KMS-11 (cell line): ENCODE measurements at regions not wholly inside any gene's neighbourhood (a gene's known extent, or its start where the extent isn't known, plus 50 kb on each side); places are given as distances from the start of the nearest gene placed in this dataset.

Experiments
- H2AFZ ChIP-seq: fragments of 200-600 bp; sonication (generic); 2 replicates; pipeline ENCODE4 v1.6.1; 2016; ENCODE audit warnings: antibody characterized with exemption, mixed run types, low read depth
- H3K27ac ChIP-seq: fragments of 200-600 bp; sonication (generic); 2 replicates; pipeline ENCODE4 v1.6.1; 2016; ENCODE audit warnings: mild to moderate bottlenecking, mixed run types
- H3K27me3 ChIP-seq: fragments of 200-600 bp; sonication (generic); 2 replicates; pipeline ENCODE4 v1.6.1; 2017; ENCODE audit warnings: mild to moderate bottlenecking, low read depth, mixed run types, moderate library complexity; ENCODE audit not compliant: insufficient read depth
- H3K36me3 ChIP-seq: fragments of 200-600 bp; sonication (generic); 2 replicates; pipeline ENCODE4 v1.6.1; 2017; ENCODE audit warnings: mild to moderate bottlenecking, mixed run types; ENCODE audit not compliant: insufficient read depth
- H3K4me1 ChIP-seq: fragments of 200-600 bp; sonication (generic); 2 replicates; pipeline ENCODE4 v1.6.1; 2016; ENCODE audit warnings: mild to moderate bottlenecking, low read depth, mixed run types; ENCODE audit not compliant: poor library complexity, severe bottlenecking
- H3K4me2 ChIP-seq: fragments of 200-600 bp; sonication (generic); 2 replicates; pipeline ENCODE4 v1.7.0; 2016; ENCODE audit warnings: mild to moderate bottlenecking, mixed run types
- H3K4me3 ChIP-seq: fragments of 200-600 bp; sonication (generic); IDR thresholded peaks from 2 replicates; pipeline ENCODE4 v1.6.1; 2017; ENCODE audit warnings: low read depth, low read length, mixed read lengths; ENCODE audit not compliant: insufficient read depth
- H3K79me2 ChIP-seq: fragments of 200-600 bp; sonication (generic); 2 replicates; pipeline ENCODE4 v1.6.1; 2016; ENCODE audit warnings: low read depth, mixed run types; ENCODE audit not compliant: insufficient read depth
- H3K9ac ChIP-seq: fragments of 200-600 bp; sonication (generic); 2 replicates; pipeline ENCODE4 v1.6.1; 2016; ENCODE audit warnings: mild to moderate bottlenecking, mixed run types
- H4K20me1 ChIP-seq: fragments of 200-600 bp; sonication (generic); 2 replicates; pipeline ENCODE4 v1.6.1; 2016; ENCODE audit warnings: mild to moderate bottlenecking, mixed run types; ENCODE audit not compliant: insufficient read depth
- CTCF ChIP-seq: fragments of 200-600 bp; sonication (generic); conservative IDR thresholded peaks from 2 replicates; pipeline ENCODE4 v1.6.1; 2017; ENCODE audit warnings: low read depth, mild to moderate bottlenecking, antibody characterized with exemption, low read length, moderate library complexity, mixed read lengths

GRCh38 chr5:56430422-56430821, 197.3 kb upstream of the ANKRD55 start:
- Histone ChIP-seq H3K4me1 (no peaks in the 10 kb centered on the region), H3K4me3 (no peak overlapping the region), H3K27me3 (no peaks in the 10 kb centered on the region), H3K9ac (no peak overlapping the region), H3K36me3 (no peaks in the 10 kb centered on the region), H3K79me2 (no peaks in the 10 kb centered on the region), H4K20me1 (no peaks in the 10 kb centered on the region), H2AFZ (no peak overlapping the region), H3K27ac (no peak overlapping the region), H3K4me2 (no peak overlapping the region)
- TF ChIP-seq CTCF = no peak

GRCh38 chr5:56429110-56429561, 196.0 kb upstream of the ANKRD55 start:
- Histone ChIP-seq H4K20me1 (no peaks in the 10 kb centered on the region), H3K9ac (no peak overlapping the region), H3K27ac (no peak overlapping the region), H3K79me2 (no peaks in the 10 kb centered on the region), H3K4me1 (no peaks in the 10 kb centered on the region), H3K36me3 (no peaks in the 10 kb centered on the region), H3K4me2 (no peak overlapping the region), H2AFZ (no peak overlapping the region), H3K27me3 (no peaks in the 10 kb centered on the region), H3K4me3 (no peak overlapping the region)
- TF ChIP-seq CTCF = no peak

- H3K4me3 ChIP-seq = no peak overlapping the region
- TF ChIP-seq CTCF = no peak
- no peaks in the 10 kb centered on the region for H4K20me1 ChIP-seq
- H3K79me2 ChIP-seq = no peaks in the 10 kb centered on the region
- H3K4me1 ChIP-seq = no peaks in the 10 kb centered on the region
- no peak overlapping the region for H2AFZ ChIP-seq
- H3K27me3 ChIP-seq = no peaks in the 10 kb centered on the region
- H3K27ac ChIP-seq = no peak overlapping the region
- H3K36me3 ChIP-seq = no peaks in the 10 kb centered on the region
- no peak overlapping the region for H3K9ac ChIP-seq
- no peak overlapping the region for H3K4me2 ChIP-seq
Measured at GRCh38 chr5:56426693-56427092, 193.6 kb upstream of the ANKRD55 start.

- Histone ChIP-seq H3K27ac (no peak overlapping the region), H3K79me2 (no peaks in the 10 kb centered on the region), H3K4me2 (no peak overlapping the region)
Measured at GRCh38 chr5:56422076-56422762, 189.1 kb upstream of the ANKRD55 start.

More at GRCh38 chr5:56422076-56422762, 189.1 kb upstream of the ANKRD55 start:
- H3K36me3 ChIP-seq = no peaks in the 10 kb centered on the region
- no peak overlapping the region for H3K4me3 ChIP-seq
- no peak overlapping the region for H2AFZ ChIP-seq
- TF ChIP-seq CTCF = no peak
- no peak overlapping the region for H3K9ac ChIP-seq
- no peaks in the 10 kb centered on the region for H3K27me3 ChIP-seq
- no peaks in the 10 kb centered on the region for H4K20me1 ChIP-seq
- no peaks in the 10 kb centered on the region for H3K4me1 ChIP-seq
